Ovary (tissue), 3 donors: ENCODE measurements at regions not wholly inside any gene's neighbourhood (a gene's known extent, or its start where the extent isn't known, plus 50 kb on each side); places are given as distances from the start of the nearest gene placed in this dataset.

Experiments
- POLR2A ChIP-seq: fragments of 450-650 bp; IDR thresholded peaks from one replicate; pipeline ENCODE4 v1.6.1; 2017; ENCODE audit warnings: antibody characterized with exemption, mild to moderate bottlenecking, moderate library complexity
- TF ChIP-seq, protein P1 (sequence below), 3 donors: fragments of 450-650 bp in 2 of 3; fragments of 200-600 bp in 1 of 3; IDR thresholded peaks; one replicate each; pipeline versions ENCODE4 v1.5.1 to v1.8.0; 2016 to 2022; ENCODE audit warnings: antibody characterized with exemption in 3 of 3, mild to moderate bottlenecking in 1 of 3
- donor health status: DM: no; HTN: no; CAD: no.

DNA sequence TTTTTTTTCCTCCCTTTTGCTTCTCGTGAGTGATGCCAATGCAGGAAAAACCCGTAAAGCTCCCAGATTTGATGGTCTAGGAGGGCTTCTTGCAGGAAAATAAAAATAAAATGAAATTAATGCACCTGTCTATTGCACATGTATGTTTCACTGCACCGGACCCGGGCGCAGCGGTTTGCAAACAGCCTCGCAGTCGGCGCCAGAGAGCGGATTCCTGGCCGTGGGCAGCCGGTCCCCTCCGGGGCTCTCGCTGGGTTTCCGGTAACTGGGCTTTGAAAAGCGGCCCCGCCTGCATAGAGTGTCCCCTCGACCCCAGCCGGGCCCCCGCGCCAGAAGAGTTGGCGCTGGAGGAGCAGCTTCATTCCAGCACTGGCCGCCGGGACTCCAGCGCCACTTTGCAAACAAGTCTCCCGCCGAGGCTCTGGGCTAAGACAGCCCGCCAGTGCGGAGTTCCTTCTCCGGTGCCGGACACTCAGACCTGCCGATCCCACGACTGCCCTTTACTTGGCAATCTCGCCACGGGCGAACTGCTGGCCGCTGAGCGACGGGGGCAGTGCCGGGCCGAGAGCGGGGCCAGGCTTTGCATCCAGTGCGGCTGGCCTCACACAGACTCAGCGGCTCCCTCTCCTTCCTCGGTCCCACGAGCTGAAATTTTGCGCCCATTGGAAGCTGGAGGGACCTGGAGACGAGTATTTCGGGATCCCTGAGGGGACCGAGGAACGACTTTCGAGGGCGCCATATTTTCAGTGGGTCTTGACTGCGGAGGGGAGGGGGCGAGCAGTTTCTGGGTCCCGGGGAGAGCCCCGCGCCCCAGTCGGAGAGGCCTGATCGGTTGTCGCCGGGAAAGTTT, 225.9 kb upstream of the C2CD4B start:
- TF ChIP-seq, protein P1, sequence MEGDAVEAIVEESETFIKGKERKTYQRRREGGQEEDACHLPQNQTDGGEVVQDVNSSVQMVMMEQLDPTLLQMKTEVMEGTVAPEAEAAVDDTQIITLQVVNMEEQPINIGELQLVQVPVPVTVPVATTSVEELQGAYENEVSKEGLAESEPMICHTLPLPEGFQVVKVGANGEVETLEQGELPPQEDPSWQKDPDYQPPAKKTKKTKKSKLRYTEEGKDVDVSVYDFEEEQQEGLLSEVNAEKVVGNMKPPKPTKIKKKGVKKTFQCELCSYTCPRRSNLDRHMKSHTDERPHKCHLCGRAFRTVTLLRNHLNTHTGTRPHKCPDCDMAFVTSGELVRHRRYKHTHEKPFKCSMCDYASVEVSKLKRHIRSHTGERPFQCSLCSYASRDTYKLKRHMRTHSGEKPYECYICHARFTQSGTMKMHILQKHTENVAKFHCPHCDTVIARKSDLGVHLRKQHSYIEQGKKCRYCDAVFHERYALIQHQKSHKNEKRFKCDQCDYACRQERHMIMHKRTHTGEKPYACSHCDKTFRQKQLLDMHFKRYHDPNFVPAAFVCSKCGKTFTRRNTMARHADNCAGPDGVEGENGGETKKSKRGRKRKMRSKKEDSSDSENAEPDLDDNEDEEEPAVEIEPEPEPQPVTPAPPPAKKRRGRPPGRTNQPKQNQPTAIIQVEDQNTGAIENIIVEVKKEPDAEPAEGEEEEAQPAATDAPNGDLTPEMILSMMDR (IDR thresholded peaks at IDR 0.05) = no peak
- no peak for TF ChIP-seq POLR2A
